GM12801 (cell line): ENCODE measurements at regions not wholly inside any gene's neighbourhood (a gene's known extent, or its start where the extent isn't known, plus 50 kb on each side); places are given as distances from the start of the nearest gene placed in this dataset.

Source experiments
- TF ChIP-seq, protein P1 (sequence below): IDR thresholded peaks from one replicate; pipeline ENCODE4 v1.5.1; 2011; ENCODE audit warnings: control low read depth; ENCODE audit not compliant: insufficient read length; ENCODE audit errors: extremely low read depth

DNA sequence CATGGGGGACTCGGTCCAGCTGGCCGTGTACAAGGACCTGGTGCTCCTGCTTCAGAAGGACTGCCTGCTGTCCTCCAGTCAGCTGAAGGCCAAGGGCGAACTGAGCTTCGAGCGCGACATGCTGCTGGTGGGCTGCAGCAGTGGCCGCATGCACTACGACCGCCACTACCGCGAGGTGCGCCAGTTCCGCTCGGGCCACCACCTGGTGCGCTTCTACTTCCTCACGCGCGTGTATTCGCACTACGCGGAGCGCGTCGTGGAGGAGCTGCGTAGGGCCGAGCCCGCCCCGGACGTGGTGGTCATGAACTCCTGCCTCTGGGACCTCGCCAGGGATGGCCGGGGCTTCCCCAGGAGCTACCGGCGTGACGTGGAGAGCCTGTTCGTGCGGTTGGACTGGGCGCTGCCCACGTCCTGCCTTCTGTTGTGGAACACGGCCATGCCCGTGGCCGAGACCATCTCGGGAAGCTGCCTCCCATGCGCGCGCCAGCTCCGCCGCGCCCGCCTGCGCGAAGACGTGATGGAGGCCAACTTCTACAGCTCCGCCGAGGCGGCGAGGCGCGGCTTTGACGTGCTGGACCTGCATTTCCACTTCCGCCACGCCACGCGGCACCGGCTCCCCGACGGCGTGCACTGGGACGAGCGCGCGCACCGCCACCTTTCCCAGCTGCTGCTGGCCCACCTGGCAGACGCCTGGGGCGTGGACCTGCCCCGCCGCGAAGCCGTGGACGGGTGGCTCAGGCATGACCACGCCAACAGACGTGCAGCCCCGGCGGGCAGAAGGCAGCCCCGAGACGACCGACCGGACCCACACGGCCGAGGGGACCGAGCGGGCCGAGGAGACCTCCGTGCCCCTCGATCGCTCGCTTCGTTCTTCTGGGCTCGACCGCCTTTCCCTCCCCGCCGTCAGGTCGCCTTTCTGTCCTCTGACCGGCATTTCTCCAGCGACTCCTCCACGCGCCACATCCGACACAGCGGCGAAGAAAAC, 293.9 kb upstream of the ERBB4 start:
- TF ChIP-seq, protein P1, sequence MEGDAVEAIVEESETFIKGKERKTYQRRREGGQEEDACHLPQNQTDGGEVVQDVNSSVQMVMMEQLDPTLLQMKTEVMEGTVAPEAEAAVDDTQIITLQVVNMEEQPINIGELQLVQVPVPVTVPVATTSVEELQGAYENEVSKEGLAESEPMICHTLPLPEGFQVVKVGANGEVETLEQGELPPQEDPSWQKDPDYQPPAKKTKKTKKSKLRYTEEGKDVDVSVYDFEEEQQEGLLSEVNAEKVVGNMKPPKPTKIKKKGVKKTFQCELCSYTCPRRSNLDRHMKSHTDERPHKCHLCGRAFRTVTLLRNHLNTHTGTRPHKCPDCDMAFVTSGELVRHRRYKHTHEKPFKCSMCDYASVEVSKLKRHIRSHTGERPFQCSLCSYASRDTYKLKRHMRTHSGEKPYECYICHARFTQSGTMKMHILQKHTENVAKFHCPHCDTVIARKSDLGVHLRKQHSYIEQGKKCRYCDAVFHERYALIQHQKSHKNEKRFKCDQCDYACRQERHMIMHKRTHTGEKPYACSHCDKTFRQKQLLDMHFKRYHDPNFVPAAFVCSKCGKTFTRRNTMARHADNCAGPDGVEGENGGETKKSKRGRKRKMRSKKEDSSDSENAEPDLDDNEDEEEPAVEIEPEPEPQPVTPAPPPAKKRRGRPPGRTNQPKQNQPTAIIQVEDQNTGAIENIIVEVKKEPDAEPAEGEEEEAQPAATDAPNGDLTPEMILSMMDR = no peak

DNA sequence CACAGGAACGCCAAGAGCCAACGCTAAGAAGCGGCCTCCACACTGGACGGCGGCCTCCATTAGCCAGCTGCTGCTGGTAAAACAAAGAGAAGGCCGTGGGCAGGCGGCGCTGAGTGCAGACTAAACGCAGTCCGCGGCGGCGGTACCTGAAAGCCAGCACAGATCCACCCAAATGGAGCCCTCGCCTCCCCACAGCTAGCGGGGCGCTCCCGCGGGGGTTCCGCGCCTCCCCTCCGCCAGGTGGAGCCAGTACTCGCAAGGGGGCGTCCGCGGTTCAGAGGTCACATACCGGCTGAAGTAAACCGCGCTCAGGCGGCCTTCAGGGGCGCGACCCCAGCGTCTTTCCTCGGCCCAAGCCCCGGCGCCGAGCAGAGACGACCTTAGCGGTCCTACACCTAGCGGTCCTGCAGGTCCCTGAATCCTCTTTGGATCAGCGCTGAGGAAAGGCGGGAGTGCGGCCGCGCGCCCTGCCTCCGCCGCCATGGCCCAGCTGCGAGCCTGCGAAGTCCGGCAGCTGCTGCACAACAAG, 293.1 kb upstream of the ERBB4 start:
- TF ChIP-seq, protein P1 = no peak

DNA sequence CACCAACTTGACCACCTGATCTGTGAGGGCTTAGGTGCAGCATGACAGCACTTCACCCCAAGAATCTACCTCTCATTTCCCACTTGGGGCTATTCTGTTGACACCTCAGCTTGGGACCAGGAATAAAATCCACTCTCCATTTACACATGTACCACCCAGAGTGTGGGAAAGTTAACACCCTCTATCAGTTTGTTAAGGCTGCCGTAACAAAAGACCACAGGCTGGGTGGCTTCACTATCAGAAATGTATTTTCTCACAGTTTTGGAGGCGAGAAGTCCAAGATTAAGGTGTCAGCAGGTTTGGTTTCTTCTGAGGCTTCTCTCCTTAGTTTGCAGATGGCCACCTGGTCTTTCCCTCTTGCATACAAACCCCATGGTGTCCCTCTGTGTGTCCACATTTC, 277.7 kb upstream of the ERBB4 start:
- TF ChIP-seq, protein P1 = no peak

DNA sequence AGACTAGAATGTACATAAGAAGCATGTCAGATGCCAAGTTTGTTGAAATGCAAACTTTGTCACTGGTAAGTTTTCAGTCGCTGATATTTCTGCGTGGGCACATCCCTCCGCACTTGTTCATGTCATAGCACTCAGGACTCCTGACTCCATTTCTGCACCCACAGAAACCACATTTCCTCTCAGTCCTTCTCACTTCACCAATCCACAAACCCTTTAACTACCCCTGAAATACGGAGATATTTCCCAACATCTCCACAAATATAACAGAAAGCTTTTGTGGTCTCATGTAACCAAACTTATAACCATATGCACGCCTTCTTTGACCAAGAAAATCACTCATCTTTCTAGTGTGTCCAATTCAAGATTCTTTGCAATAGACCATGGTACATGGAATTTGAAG, 276.9 kb upstream of the ERBB4 start:
- TF ChIP-seq, protein P1 = no peak

DNA sequence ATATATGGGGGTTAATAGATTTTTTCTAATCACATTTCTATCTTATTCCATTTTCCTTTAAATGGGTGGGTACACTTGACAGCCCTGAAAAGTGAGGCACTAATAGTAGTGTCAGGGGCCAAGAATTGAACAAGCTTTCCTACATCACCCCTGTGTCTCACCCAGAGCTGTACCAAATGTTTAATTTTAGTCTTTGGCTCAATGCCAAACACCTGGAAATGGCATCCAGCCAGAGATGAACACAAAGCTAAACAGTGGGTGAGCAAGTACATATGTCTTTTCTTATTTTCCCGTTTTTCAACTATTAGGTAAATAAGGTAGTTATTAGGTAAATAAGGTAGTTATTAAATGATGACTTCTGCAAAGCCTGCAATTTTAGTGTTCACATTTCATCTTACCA, 276.3 kb upstream of the ERBB4 start:
- TF ChIP-seq, protein P1 = no peak

DNA sequence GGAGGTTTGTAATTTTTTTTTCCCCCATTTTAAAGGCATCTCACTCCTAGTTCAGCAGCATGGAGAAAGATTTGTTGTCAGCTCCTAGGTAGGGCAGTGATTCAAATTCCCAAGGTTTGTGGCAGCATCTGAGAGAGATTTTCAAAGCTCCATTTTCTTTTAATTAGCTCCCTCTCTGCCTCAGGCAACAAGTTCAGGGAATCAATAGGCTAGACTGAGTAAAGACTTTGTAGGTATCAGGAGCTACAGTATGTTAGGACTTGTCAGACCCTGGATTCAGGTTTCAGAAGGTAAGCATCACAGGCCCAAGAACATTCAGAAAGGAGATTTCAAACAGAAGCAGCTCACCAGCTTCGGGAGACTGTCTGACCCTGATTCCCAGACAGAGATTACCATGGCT, 273.3 kb upstream of the ERBB4 start:
- TF ChIP-seq, protein P1 = no peak

DNA sequence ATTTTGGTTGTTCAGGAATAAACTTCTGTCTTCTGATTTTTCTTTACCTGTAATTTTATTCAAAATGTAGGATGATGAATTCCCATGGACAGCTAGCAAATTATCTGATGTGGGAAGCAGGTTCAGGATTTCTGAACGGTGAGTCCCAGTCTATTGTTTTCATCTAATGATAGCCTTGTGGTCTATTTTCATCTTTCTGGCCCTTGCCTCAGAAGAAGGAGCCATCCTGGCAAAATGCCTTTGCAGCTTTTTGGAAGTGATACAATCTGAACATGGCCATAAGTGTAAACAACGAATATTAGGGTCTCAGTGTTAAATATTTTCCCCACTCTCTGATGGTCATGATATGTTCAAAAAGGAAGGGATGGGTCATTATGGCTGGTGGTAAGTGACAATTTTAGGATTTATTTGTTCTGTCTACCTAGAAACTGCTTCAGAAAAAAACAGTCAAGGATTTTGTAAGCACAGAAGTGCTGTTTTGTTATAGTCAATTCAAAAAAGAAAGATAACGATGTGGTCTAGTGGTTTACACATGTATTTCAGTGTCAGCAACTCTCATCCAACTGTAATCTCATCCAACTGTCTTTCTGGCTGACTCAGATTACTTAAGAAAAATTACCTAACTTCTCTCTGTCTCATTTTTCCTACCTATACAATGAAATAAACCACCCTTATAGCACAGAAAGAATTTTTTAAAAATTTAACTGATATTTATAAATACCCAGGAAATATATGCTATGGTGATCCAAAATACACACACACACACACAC, 272.6 kb upstream of the ERBB4 start:
- TF ChIP-seq, protein P1 = no peak
